Ammon's horn (tissue), 1 donor: ENCODE measurements at regions not wholly inside any gene's neighbourhood (a gene's known extent, or its start where the extent isn't known, plus 50 kb on each side); places are given as distances from the start of the nearest gene placed in this dataset.
"Not testable (repeated sequence)": the region's sequence is repeated elsewhere in the genome, so short reads cannot be mapped to it uniquely, and the experiment has no call there.

Experiments
- DNase-seq: peaks from one replicate; pipeline ENCODE4 v3.0.0-alpha.2; 2016; ENCODE audit warnings: low spot score

- DNase-seq: no peak
Observed at GRCh38 chr1:68782890-68783289, 286.0 kb upstream of the DEPDC1 start.

GRCh38 chr1:68785328-68785727, 288.4 kb upstream of the DEPDC1 start:
- no peak for DNase-seq

GRCh38 chr1:68788762-68789161, 291.9 kb upstream of the DEPDC1 start:
- no peak for DNase-seq

GRCh38 chr1:68791800-68792199, 294.9 kb upstream of the DEPDC1 start:
- DNase-seq: no peak

GRCh38 chr1:68795956-68796355, 299.1 kb upstream of the DEPDC1 start:
- no peak for DNase-seq

GRCh38 chr1:68796888-68797287, 300.0 kb upstream of the DEPDC1 start:
- peak; percentile 21 for DNase-seq

GRCh38 chr1:68798071-68798470, 301.2 kb upstream of the DEPDC1 start:
- DNase-seq: no peak

GRCh38 chr1:68799096-68799495, 302.2 kb upstream of the DEPDC1 start:
- no peak for DNase-seq

GRCh38 chr1:68800182-68800581, 303.3 kb upstream of the DEPDC1 start:
- no peak for DNase-seq

- no peak for DNase-seq
Observed at GRCh38 chr1:68801440-68801839, 304.6 kb upstream of the DEPDC1 start.

- DNase-seq: no peak
Observed at GRCh38 chr1:68805097-68805641, 308.3 kb upstream of the DEPDC1 start.

- DNase-seq: no peak
Observed at GRCh38 chr1:68808351-68808750, 311.5 kb upstream of the DEPDC1 start.

- DNase-seq: peak; percentile 56
Observed at GRCh38 chr1:68811806-68812205, 314.9 kb upstream of the DEPDC1 start.

- peak; percentile 14 for DNase-seq
Observed at GRCh38 chr1:68812333-68812732, 315.5 kb upstream of the DEPDC1 start.

GRCh38 chr1:68814067-68814466, 317.2 kb upstream of the DEPDC1 start:
- peak; percentile 36 for DNase-seq

- no peak for DNase-seq
Observed at GRCh38 chr1:68815632-68816031, 318.8 kb upstream of the DEPDC1 start.

GRCh38 chr1:68817505-68818210, 320.8 kb upstream of the DEPDC1 start:
- not testable (repeated sequence) for DNase-seq

- no peak for DNase-seq
Observed at GRCh38 chr1:68819190-68819829, 322.4 kb upstream of the DEPDC1 start.

- DNase-seq: no peak
Observed at GRCh38 chr1:68820151-68820550, 323.3 kb upstream of the DEPDC1 start.

GRCh38 chr1:68826836-68827235, 330.0 kb upstream of the DEPDC1 start:
- DNase-seq: no peak

GRCh38 chr1:68827261-68827660, 330.4 kb upstream of the DEPDC1 start:
- DNase-seq: no peak

- no peak for DNase-seq
Observed at GRCh38 chr1:68828013-68828412, 331.1 kb upstream of the DEPDC1 start.

- DNase-seq: no peak
Observed at GRCh38 chr1:68831281-68831680, 334.4 kb upstream of the DEPDC1 start.

GRCh38 chr1:68848017-68848416, 351.1 kb upstream of the DEPDC1 start:
- no peak for DNase-seq
